HL-60 (cell line): ENCODE measurements at regions not wholly inside any gene's neighbourhood (a gene's known extent, or its start where the extent isn't known, plus 50 kb on each side); places are given as distances from the start of the nearest gene placed in this dataset.

Experiments
- DNase-seq, 2 experiments: peaks; one replicate each; pipeline ENCODE4 v3.0.0-alpha.2; 2010 to 2020; ENCODE audit warnings: low read depth in 1 of 2, low spot score in 1 of 2
- H3K27ac ChIP-seq: fragments of 250-450 bp; sonication (Bioruptor Pico); replicated peaks from 2 replicates; pipeline ENCODE4 v1.5.1; 2020; ENCODE audit warnings: mild to moderate bottlenecking, moderate library complexity
- H3K27me3 ChIP-seq: fragments of 250-450 bp; sonication (Bioruptor Pico); 2 replicates; pipeline ENCODE4 v1.5.1; 2021; ENCODE audit warnings: mild to moderate bottlenecking, moderate library complexity; ENCODE audit not compliant: insufficient read depth, poor library complexity, severe bottlenecking
- H3K4me3 ChIP-seq: replicated peaks from 2 replicates; pipeline ENCODE4 v1.5.1; 2011; ENCODE audit warnings: mild to moderate bottlenecking, control low read depth, low read length; ENCODE audit not compliant: insufficient read depth
- GABPA ChIP-seq: IDR thresholded peaks from 2 replicates; pipeline ENCODE4 v1.6.1; 2012; ENCODE audit warnings: low read depth
- POLR2AphosphoS5 ChIP-seq: IDR thresholded peaks from 2 replicates; pipeline ENCODE4 v1.6.1; 2012; ENCODE audit warnings: low read depth
- REST ChIP-seq: IDR thresholded peaks from 2 replicates; pipeline ENCODE4 v1.6.1; 2012; ENCODE audit warnings: low read depth; ENCODE audit not compliant: insufficient replicate concordance
- SPI1 ChIP-seq: IDR thresholded peaks from 2 replicates; pipeline ENCODE4 v1.6.1; 2012; ENCODE audit warnings: low read depth, mild to moderate bottlenecking, borderline replicate concordance
- TF ChIP-seq, protein P1 (sequence below): IDR thresholded peaks from one replicate; pipeline ENCODE4 v1.5.1; 2011; ENCODE audit warnings: low read length, control low read depth, inconsistent platforms; ENCODE audit not compliant: insufficient read depth

DNA sequence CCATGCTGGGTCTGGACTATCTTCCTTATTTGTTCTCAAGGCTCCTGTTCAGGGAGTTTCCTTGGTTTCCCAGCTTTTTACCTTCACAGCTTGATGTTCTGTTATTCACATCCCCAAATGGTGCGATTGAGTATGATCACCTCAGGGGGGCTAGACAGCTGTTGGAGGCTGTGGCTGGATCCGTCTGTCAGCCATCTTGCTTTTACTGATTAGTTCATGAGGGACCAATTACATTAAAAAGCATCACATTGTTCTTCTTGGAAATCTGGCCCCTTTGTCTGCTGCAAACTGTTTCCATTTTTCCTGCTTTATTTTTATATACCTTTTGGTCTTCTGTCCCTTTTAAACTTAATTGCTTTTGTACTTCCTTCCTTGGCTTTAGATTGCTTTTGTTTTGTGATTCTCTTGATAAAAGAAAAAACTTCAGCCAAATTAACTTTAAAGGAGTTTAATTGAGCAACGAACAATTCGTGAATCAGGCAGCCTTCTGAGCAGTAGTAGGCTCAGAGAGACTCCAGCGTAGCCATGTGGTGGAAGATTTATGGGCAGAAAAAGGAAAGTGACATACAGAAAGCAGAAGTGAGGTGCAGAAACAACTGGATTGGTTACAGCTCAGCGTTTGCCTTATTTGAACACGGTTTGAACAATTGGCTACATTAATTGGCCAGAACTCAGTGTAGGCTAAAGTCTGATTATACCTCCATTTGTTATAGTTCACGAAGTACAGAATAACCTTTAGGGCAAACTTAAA is 208.7 kb downstream of the AEBP2 start:
- H3K4me3 ChIP-seq, result no peak overlapping the region
- DNase-seq, result peak in 1 of 2 experiments; percentile 27
- TF ChIP-seq SPI1 (peak; percentile 66; the same call in 1 of the 2 replicates), GABPA (no peak), POLR2AphosphoS5 (no peak)
- H3K27ac ChIP-seq, result no peak overlapping the region
- no peaks in the 10 kb centered on the region for H3K27me3 ChIP-seq

GRCh38 chr12:19648591-19648990 is 209.3 kb downstream of the AEBP2 start:
- TF ChIP-seq POLR2AphosphoS5 (no peak), GABPA (no peak), REST (no peak), SPI1 (no peak)
- TF ChIP-seq, protein P1, sequence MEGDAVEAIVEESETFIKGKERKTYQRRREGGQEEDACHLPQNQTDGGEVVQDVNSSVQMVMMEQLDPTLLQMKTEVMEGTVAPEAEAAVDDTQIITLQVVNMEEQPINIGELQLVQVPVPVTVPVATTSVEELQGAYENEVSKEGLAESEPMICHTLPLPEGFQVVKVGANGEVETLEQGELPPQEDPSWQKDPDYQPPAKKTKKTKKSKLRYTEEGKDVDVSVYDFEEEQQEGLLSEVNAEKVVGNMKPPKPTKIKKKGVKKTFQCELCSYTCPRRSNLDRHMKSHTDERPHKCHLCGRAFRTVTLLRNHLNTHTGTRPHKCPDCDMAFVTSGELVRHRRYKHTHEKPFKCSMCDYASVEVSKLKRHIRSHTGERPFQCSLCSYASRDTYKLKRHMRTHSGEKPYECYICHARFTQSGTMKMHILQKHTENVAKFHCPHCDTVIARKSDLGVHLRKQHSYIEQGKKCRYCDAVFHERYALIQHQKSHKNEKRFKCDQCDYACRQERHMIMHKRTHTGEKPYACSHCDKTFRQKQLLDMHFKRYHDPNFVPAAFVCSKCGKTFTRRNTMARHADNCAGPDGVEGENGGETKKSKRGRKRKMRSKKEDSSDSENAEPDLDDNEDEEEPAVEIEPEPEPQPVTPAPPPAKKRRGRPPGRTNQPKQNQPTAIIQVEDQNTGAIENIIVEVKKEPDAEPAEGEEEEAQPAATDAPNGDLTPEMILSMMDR, result no peak
- no peak overlapping the region for H3K27ac ChIP-seq
- no peak for DNase-seq
- no peak overlapping the region for H3K4me3 ChIP-seq
- no peaks in the 10 kb centered on the region for H3K27me3 ChIP-seq

DNA sequence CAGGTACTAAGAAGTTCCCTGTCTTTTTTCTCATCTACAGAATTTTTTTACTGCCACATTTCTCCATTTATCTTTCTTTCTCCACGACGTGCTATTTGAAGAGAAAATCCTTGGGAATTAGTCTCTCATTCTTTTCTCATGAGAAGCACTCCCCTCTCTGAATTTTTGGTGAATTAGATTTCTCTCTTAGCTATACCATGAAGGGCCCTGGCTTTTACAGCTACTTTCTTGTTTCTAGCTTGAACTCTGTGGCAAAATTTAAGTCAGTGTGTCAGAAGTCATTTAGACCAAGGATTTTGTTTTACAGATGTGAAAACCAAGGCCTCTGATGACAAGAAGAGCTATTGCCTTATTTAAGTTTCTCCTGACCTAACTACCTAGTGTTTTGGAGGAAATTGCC is 213.1 kb downstream of the AEBP2 start:
- TF ChIP-seq SPI1 (no peak), REST (no peak), GABPA (no peak), POLR2AphosphoS5 (no peak)
- TF ChIP-seq, protein P1, result no peak
- no peak for DNase-seq
- Histone ChIP-seq H3K27ac (no peak overlapping the region), H3K4me3 (no peak overlapping the region), H3K27me3 (no peaks in the 10 kb centered on the region)

DNA sequence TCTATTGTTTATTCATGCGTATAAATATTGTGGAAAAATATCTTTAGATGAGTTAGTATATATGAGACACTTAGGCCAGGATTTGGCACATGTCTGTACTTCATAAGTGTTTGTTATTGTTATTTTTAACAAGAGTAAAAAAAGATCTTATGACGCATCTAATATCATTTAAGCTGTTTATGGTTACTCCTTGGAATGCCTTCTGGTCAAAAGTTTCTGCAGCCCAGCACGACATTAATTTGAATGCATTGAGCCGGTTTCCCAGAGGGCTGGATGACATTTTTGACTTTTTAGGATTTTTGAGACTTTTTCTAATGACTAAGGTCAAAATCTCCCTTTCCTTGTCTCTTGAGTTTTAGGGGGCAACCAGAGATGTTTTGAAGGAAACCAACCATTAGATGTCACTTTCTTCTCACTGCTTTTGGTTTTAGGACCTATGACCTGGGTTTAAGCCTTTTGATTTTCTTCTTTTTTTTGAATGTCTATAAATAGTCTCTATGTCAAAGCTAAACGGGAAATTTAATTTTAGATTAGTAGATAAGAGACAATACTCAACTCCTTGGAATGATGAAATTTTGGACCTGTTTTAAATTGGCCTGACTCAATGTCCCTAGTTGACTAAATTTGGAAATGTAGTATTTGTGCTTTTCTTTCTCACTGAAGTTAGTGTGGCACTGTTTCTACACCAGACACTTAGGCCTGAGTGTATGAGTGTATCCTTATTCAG is 215.5 kb downstream of the AEBP2 start:
- TF ChIP-seq REST (no peak), SPI1 (no peak), POLR2AphosphoS5 (no peak), GABPA (no peak)
- TF ChIP-seq, protein P1, result no peak
- DNase-seq, result no peak

More for the DNA sequence above, 215.5 kb downstream of the AEBP2 start:
- H3K27me3 ChIP-seq, result no peaks in the 10 kb centered on the region
- H3K27ac ChIP-seq, result no peak overlapping the region
- no peak overlapping the region for H3K4me3 ChIP-seq
